Coronary artery (tissue), 2 donors: ENCODE measurements at regions not wholly inside any gene's neighbourhood (a gene's known extent, or its start where the extent isn't known, plus 50 kb on each side); places are given as distances from the start of the nearest gene placed in this dataset.

Source experiments
- DNase-seq: peaks from one replicate; pipeline ENCODE4 v3.0.0-alpha.2; 2017; ENCODE audit warnings: low spot score
- H3K27ac ChIP-seq, 2 donors: fragments of 200-600 bp; sonication (generic); one replicate each; pipeline ENCODE4 v1.5.1; 2016 to 2019
- H3K4me3 ChIP-seq: fragments of 200-600 bp; sonication (generic); 2 replicates; pipeline ENCODE4 v1.5.1; 2016; ENCODE audit warnings: mild to moderate bottlenecking, moderate library complexity
- TF ChIP-seq, protein P1 (sequence below): fragments of 200-600 bp; sonication (generic); IDR thresholded peaks from one replicate; pipeline ENCODE4 v1.5.1; 2019; ENCODE audit warnings: antibody characterized with exemption

DNA sequence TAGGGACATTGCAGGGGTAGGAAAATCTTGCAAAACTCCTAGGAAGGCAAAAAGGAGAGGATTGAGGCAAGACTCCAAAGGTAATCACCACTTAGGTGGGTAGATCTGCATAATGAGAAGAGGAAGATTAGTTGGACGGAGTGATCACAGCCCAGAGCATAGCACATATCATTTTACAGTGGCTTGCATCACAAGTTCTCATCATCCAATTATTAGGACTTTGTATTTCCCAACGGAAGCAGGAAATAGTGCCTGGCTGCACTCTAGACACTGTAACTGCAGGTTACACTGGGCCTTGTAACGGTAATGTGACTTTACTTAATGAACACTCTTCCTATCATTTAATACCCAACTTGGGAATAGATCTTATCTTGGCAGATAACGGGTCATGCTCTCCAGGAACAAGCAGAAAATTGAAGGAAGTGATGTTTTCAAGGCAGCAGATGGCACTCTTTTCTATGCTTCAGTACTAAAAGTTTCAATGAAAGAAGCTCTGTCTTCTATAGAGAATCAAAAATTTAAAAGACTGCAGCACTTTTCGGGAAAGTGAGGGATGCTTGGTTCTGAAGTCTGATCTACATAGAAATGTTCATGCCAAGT is 101.9 kb upstream of the KCNMB2 start:
- Histone ChIP-seq H3K4me3 (no peak overlapping the region), H3K27ac (no peak overlapping the region)
- DNase-seq = no peak
- TF ChIP-seq, protein P1, sequence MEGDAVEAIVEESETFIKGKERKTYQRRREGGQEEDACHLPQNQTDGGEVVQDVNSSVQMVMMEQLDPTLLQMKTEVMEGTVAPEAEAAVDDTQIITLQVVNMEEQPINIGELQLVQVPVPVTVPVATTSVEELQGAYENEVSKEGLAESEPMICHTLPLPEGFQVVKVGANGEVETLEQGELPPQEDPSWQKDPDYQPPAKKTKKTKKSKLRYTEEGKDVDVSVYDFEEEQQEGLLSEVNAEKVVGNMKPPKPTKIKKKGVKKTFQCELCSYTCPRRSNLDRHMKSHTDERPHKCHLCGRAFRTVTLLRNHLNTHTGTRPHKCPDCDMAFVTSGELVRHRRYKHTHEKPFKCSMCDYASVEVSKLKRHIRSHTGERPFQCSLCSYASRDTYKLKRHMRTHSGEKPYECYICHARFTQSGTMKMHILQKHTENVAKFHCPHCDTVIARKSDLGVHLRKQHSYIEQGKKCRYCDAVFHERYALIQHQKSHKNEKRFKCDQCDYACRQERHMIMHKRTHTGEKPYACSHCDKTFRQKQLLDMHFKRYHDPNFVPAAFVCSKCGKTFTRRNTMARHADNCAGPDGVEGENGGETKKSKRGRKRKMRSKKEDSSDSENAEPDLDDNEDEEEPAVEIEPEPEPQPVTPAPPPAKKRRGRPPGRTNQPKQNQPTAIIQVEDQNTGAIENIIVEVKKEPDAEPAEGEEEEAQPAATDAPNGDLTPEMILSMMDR = no peak

DNA sequence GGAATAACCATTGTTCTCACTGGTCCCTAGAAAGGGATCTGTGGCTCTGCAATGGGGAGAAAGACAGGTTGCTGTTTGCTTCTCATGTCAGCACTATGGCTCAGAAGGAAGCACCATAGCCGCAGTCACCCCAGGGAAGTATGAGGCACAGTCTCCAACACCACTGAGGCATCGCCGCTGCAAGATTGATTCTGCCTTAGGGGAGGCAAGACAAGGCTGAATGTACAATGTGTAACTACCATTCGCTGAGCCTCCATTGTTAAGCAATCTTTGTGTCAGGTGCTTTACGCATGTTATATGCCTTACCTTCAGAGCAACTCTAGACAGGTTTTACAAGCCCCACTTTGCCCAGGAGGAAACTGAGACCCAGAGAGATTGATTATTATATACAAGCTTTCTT is 100.7 kb upstream of the KCNMB2 start:
- no peak overlapping the region for H3K4me3 ChIP-seq
- no peak overlapping the region for H3K27ac ChIP-seq
- TF ChIP-seq, protein P1 = no peak
- DNase-seq = no peak

DNA sequence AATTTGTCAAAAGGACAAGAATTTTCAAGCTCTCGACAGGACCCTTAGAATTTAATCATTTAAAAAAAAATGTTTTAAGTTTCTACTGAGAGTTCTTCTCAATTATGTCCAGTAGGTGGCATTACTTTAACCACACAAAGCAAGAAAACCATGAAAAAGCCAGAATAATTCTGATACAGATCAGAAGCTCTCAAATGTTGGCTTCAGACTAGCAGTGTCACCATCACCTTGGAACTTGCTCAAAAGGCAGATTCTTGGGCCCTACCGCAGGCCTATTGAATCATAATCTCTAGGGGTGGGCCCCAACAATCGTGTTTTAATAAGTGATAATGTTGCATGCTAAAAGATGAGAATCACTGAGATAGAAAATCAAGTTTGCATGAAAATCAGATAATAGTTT is 99.5 kb upstream of the KCNMB2 start:
- no peak overlapping the region for H3K27ac ChIP-seq
- TF ChIP-seq, protein P1 = peak; percentile 29
- no peak overlapping the region for H3K4me3 ChIP-seq
- DNase-seq = no peak

GRCh38 chr3:178437236-178437635 is 99.0 kb upstream of the KCNMB2 start:
- Histone ChIP-seq H3K27ac (no peak overlapping the region), H3K4me3 (no peak overlapping the region)
- TF ChIP-seq, protein P1 = no peak
- DNase-seq = no peak

- H3K27ac ChIP-seq = no peak overlapping the region
- no peak for DNase-seq
- TF ChIP-seq, protein P1 = no peak
- no peak overlapping the region for H3K4me3 ChIP-seq
Measured at GRCh38 chr3:178439504-178439903, 96.7 kb upstream of the KCNMB2 start.

GRCh38 chr3:178440043-178440442 is 96.2 kb upstream of the KCNMB2 start:
- DNase-seq = no peak
- no peak overlapping the region for H3K27ac ChIP-seq
- TF ChIP-seq, protein P1 = no peak

DNA sequence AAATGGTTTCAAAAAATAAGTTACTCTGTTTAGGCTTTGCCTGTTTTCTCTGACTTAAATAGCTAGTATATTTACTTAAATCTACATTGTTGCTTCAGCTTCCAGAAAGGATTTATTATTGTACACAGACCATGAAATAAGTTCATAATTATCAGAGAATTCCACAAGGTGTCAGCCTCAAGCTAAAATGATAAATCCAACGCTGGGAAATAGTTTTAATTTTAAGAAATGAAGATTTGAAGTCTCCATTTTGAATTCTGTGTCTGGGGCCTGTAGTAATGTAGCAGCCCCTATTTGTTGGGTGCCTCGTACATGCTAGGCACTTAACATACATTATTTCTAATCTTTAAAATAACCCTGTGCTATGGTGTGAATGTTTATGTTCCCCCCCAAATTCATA is 92.6 kb upstream of the KCNMB2 start:
- DNase-seq = no peak
- TF ChIP-seq, protein P1 = no peak
- no peak overlapping the region for H3K4me3 ChIP-seq
- H3K27ac ChIP-seq = no peak overlapping the region

More at GRCh38 chr3:178440043-178440442, 96.2 kb upstream of the KCNMB2 start:
- H3K4me3 ChIP-seq = no peak overlapping the region
